ENCODE measurements at regions not wholly inside any gene's neighbourhood (a gene's known extent, or its start where the extent isn't known, plus 50 kb on each side); places are given as distances from the start of the nearest gene placed in this dataset.

DNA sequence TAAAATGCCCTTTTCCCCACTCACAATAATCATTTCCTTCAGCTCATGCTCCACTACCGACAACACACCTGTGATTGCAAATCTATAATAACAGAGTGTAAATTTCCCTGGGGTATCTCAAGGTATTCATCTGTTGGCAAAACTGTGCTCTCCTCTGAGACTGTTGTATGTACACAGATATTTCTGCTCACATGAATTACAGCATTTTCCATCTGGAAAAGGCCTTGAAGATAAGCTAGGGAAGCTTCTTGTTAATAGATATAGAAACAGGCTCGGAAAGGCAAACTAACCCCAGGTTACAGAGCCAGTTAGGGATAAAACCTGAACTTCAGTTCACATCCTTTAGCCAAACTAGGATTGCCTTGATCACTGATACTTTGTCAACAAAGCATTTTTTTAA, 210.4 kb upstream of the KRR1 start:
- WGBS, result 64% methylated on average over 2 of the region's 2 CpGs
- H3K27me3 ChIP-seq (ENCODE audit: control insufficient read depth in 4 of 4, insufficient read depth in 4 of 4, low read length in 3 of 4), result no peaks in the 10 kb centered on the region
- H3K4me1 ChIP-seq (ENCODE audit: control insufficient read depth in 4 of 4, insufficient read depth in 4 of 4, low read length in 3 of 4), result peaks cover 0 to 3% (median 0%) of the 10 kb centered on the region in 4 donors
- peak overlapping the region in 1 of 2 donors; percentile 34 for H3K27ac ChIP-seq (ENCODE audit: low read depth in 1 of 2, low read length in 2 of 2)
- H3K9me3 ChIP-seq (ENCODE audit: control insufficient read depth in 4 of 4, low read length in 3 of 4), result no peaks in the 10 kb centered on the region
- no peak overlapping the region for H3K4me3 ChIP-seq (ENCODE audit: low read depth in 1 of 3, low read length in 3 of 3)
- TF ChIP-seq TAF1 (conservative IDR thresholded peaks at IDR 0.05), result no peak
- TF ChIP-seq SP1 (IDR thresholded peaks at IDR 0.05), result no peak
- TF ChIP-seq, protein P1, sequence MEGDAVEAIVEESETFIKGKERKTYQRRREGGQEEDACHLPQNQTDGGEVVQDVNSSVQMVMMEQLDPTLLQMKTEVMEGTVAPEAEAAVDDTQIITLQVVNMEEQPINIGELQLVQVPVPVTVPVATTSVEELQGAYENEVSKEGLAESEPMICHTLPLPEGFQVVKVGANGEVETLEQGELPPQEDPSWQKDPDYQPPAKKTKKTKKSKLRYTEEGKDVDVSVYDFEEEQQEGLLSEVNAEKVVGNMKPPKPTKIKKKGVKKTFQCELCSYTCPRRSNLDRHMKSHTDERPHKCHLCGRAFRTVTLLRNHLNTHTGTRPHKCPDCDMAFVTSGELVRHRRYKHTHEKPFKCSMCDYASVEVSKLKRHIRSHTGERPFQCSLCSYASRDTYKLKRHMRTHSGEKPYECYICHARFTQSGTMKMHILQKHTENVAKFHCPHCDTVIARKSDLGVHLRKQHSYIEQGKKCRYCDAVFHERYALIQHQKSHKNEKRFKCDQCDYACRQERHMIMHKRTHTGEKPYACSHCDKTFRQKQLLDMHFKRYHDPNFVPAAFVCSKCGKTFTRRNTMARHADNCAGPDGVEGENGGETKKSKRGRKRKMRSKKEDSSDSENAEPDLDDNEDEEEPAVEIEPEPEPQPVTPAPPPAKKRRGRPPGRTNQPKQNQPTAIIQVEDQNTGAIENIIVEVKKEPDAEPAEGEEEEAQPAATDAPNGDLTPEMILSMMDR (IDR thresholded peaks at IDR 0.05; ENCODE audit: low read depth, low read length, missing input control), result no peak
- no peak for TF ChIP-seq ATF3 (IDR thresholded peaks at IDR 0.05)
- no peak overlapping the region for H3K9ac ChIP-seq (ENCODE audit: low read depth in 1 of 2, low read length in 2 of 2)
- H3K36me3 ChIP-seq (ENCODE audit: control insufficient read depth in 4 of 4, insufficient read depth in 3 of 4, low read depth in 1 of 4, low read length in 3 of 4), result no peaks in the 10 kb centered on the region
- DNase-seq (ENCODE audit: low spot score), result no peak

- H3K27ac ChIP-seq (ENCODE audit: low read depth in 1 of 2, low read length in 2 of 2), result no peak overlapping the region
- TF ChIP-seq, protein P1 (IDR thresholded peaks at IDR 0.05; ENCODE audit: low read depth, low read length, missing input control), result no peak
- TF ChIP-seq SP1 (IDR thresholded peaks at IDR 0.05), result no peak
- TF ChIP-seq RAD21 (IDR thresholded peaks at IDR 0.05), result peak in 1 of 2 donors; percentile 5
- no peak for TF ChIP-seq HNF4A (conservative IDR thresholded peaks at IDR 0.05)
- TF ChIP-seq, protein P2, sequence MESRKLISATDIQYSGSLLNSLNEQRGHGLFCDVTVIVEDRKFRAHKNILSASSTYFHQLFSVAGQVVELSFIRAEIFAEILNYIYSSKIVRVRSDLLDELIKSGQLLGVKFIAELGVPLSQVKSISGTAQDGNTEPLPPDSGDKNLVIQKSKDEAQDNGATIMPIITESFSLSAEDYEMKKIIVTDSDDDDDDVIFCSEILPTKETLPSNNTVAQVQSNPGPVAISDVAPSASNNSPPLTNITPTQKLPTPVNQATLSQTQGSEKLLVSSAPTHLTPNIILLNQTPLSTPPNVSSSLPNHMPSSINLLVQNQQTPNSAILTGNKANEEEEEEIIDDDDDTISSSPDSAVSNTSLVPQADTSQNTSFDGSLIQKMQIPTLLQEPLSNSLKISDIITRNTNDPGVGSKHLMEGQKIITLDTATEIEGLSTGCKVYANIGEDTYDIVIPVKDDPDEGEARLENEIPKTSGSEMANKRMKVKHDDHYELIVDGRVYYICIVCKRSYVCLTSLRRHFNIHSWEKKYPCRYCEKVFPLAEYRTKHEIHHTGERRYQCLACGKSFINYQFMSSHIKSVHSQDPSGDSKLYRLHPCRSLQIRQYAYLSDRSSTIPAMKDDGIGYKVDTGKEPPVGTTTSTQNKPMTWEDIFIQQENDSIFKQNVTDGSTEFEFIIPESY (IDR thresholded peaks at IDR 0.05), result no peak
- no peak for TF ChIP-seq TAF1 (conservative IDR thresholded peaks at IDR 0.05)
- no peak for TF ChIP-seq GABPA (IDR thresholded peaks at IDR 0.05 in 1 of 2, conservative IDR thresholded peaks at IDR 0.05 in 1 of 2)
- 60% methylated on average over 6 of the region's 6 CpGs for WGBS
- no peaks in the 10 kb centered on the region for H3K36me3 ChIP-seq (ENCODE audit: control insufficient read depth in 4 of 4, insufficient read depth in 3 of 4, low read depth in 1 of 4, low read length in 3 of 4)
- H3K4me3 ChIP-seq (ENCODE audit: low read depth in 1 of 3, low read length in 3 of 3), result no peak overlapping the region
- no peak overlapping the region for H3K9ac ChIP-seq (ENCODE audit: low read depth in 1 of 2, low read length in 2 of 2)
- DNase-seq (ENCODE audit: low spot score), result no peak
- H3K4me1 ChIP-seq (ENCODE audit: control insufficient read depth in 4 of 4, insufficient read depth in 4 of 4, low read length in 3 of 4), result peaks cover 0 to 3% (median 0%) of the 10 kb centered on the region in 4 donors
- H3K9me3 ChIP-seq (ENCODE audit: control insufficient read depth in 4 of 4, low read length in 3 of 4), result no peaks in the 10 kb centered on the region
- H3K27me3 ChIP-seq (ENCODE audit: control insufficient read depth in 4 of 4, insufficient read depth in 4 of 4, low read length in 3 of 4), result no peaks in the 10 kb centered on the region
Measured at GRCh38 chr12:75720812-75721641, 209.6 kb upstream of the KRR1 start.

DNA sequence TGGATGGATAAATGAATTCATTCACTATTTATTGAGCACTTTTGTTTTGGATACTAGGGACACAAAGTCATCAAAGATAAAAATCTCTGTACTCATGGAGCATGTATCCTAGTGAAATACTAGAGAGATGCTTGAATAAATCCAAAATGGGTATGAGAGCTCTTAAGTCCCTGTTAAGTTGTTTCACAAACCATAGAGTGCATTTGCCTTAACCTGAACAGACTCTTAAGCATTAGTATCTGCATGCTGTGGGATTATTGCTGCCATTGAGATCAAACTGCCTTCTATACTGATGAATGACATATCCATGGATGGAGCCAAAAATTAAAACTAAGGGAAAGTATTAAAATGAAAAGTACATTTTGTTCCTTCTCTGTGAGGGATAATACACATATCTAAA, 206.5 kb upstream of the KRR1 start:
- H3K4me1 ChIP-seq (ENCODE audit: control insufficient read depth in 4 of 4, insufficient read depth in 4 of 4, low read length in 3 of 4), result peaks cover 0 to 3% (median 0%) of the 10 kb centered on the region in 4 donors
- H3K27me3 ChIP-seq (ENCODE audit: control insufficient read depth in 4 of 4, insufficient read depth in 4 of 4, low read length in 3 of 4), result no peaks in the 10 kb centered on the region
- TF ChIP-seq HNF4A (conservative IDR thresholded peaks at IDR 0.05) (no peak), GABPA (IDR thresholded peaks at IDR 0.05 in 1 of 2, conservative IDR thresholded peaks at IDR 0.05 in 1 of 2) (no peak), RXRA (IDR thresholded peaks at IDR 0.05) (no peak), RAD21 (IDR thresholded peaks at IDR 0.05) (no peak), FOXA1 (IDR thresholded peaks at IDR 0.05) (no peak), YY1 (IDR thresholded peaks at IDR 0.05) (no peak), FOXA2 (IDR thresholded peaks at IDR 0.05) (no peak)
- TF ChIP-seq, protein P1 (IDR thresholded peaks at IDR 0.05; ENCODE audit: low read depth, low read length, missing input control), result no peak
- TF ChIP-seq, protein P2 (IDR thresholded peaks at IDR 0.05), result no peak
- TF ChIP-seq, protein P3, sequence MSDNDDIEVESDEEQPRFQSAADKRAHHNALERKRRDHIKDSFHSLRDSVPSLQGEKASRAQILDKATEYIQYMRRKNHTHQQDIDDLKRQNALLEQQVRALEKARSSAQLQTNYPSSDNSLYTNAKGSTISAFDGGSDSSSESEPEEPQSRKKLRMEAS (IDR thresholded peaks at IDR 0.05), result no peak

More for the DNA sequence above, 206.5 kb upstream of the KRR1 start:
- Histone ChIP-seq H3K36me3 (ENCODE audit: control insufficient read depth in 4 of 4, insufficient read depth in 3 of 4, low read depth in 1 of 4, low read length in 3 of 4) (no peaks in the 10 kb centered on the region), H3K9ac (ENCODE audit: low read depth in 1 of 2, low read length in 2 of 2) (no peak overlapping the region), H3K9me3 (ENCODE audit: control insufficient read depth in 4 of 4, low read length in 3 of 4) (no peaks in the 10 kb centered on the region), H3K27ac (ENCODE audit: low read depth in 1 of 2, low read length in 2 of 2) (no peak overlapping the region), H3K4me3 (ENCODE audit: low read depth in 1 of 3, low read length in 3 of 3) (no peak overlapping the region)
- no peak for DNase-seq (ENCODE audit: low spot score)

Measured in liver (tissue), 8 donors.